SK-N-SH (cell line): ENCODE measurements at regions not wholly inside any gene's neighbourhood (a gene's known extent, or its start where the extent isn't known, plus 50 kb on each side); places are given as distances from the start of the nearest gene placed in this dataset.

Source experiments
- EP300 ChIP-seq, 2 experiments: IDR thresholded peaks; 2 replicates each; pipeline versions ENCODE4 v1.4.0 to v1.6.1; 2012; ENCODE audit warnings: borderline replicate concordance in 1 of 2, low read depth in 1 of 2, low read length in 1 of 2
- EZH2phosphoT487 ChIP-seq: fragments of 200-600 bp; sonication (generic); IDR thresholded peaks from 2 replicates; pipeline ENCODE4 v1.6.1; 2017; ENCODE audit warnings: low read depth, mixed run types, mild to moderate bottlenecking, antibody characterized with exemption, moderate library complexity, borderline replicate concordance
- GABPA ChIP-seq: IDR thresholded peaks from 2 replicates; pipeline ENCODE4 v1.4.0; 2012; ENCODE audit warnings: low read depth, mild to moderate bottlenecking
- MXI1 ChIP-seq: IDR thresholded peaks from 2 replicates; pipeline ENCODE4 v1.6.1; 2012; ENCODE audit warnings: mild to moderate bottlenecking, low read depth, low read length, improper control_type of control experiment
- NRF1 ChIP-seq: IDR thresholded peaks from 2 replicates; pipeline ENCODE4 v1.6.1; 2012; ENCODE audit warnings: low read depth, mild to moderate bottlenecking, low read length
- RAD21 ChIP-seq: IDR thresholded peaks from 2 replicates; pipeline ENCODE4 v1.6.1; 2012; ENCODE audit warnings: mild to moderate bottlenecking, low read length
- SIN3A ChIP-seq: IDR thresholded peaks from 2 replicates; pipeline ENCODE4 v1.6.1; 2012; ENCODE audit warnings: low read depth, mild to moderate bottlenecking, low read length, moderate library complexity, borderline replicate concordance
- SMC3 ChIP-seq: IDR thresholded peaks from 2 replicates; pipeline ENCODE4 v1.6.1; 2012; ENCODE audit warnings: low read depth, low read length, improper control_type of control experiment
- USF1 ChIP-seq: IDR thresholded peaks from 2 replicates; pipeline ENCODE4 v1.4.0; 2012; ENCODE audit warnings: low read depth, borderline replicate concordance
- TF ChIP-seq, protein P1 (sequence below): fragments of 200-600 bp; sonication (generic); IDR thresholded peaks from 2 replicates; pipeline ENCODE4 v1.6.1; 2017; ENCODE audit warnings: antibody characterized with exemption, mild to moderate bottlenecking, moderate library complexity
- TF ChIP-seq, protein P2 (sequence below): IDR thresholded peaks from 2 replicates; pipeline ENCODE4 v1.6.1; 2012; ENCODE audit warnings: mild to moderate bottlenecking, low read depth, low read length, moderate library complexity

- TF ChIP-seq EP300 (IDR thresholded peaks at IDR 0.05; ENCODE audit: borderline replicate concordance in 1 of 2, low read depth in 1 of 2, low read length in 1 of 2) (no peak), USF1 (no peak), SIN3A (no peak), EZH2phosphoT487 (no peak), SMC3 (no peak), RAD21 (no peak), MXI1 (no peak), GABPA (no peak), NRF1 (no peak)
- TF ChIP-seq, protein P1, sequence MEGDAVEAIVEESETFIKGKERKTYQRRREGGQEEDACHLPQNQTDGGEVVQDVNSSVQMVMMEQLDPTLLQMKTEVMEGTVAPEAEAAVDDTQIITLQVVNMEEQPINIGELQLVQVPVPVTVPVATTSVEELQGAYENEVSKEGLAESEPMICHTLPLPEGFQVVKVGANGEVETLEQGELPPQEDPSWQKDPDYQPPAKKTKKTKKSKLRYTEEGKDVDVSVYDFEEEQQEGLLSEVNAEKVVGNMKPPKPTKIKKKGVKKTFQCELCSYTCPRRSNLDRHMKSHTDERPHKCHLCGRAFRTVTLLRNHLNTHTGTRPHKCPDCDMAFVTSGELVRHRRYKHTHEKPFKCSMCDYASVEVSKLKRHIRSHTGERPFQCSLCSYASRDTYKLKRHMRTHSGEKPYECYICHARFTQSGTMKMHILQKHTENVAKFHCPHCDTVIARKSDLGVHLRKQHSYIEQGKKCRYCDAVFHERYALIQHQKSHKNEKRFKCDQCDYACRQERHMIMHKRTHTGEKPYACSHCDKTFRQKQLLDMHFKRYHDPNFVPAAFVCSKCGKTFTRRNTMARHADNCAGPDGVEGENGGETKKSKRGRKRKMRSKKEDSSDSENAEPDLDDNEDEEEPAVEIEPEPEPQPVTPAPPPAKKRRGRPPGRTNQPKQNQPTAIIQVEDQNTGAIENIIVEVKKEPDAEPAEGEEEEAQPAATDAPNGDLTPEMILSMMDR, result no peak
- TF ChIP-seq, protein P2, sequence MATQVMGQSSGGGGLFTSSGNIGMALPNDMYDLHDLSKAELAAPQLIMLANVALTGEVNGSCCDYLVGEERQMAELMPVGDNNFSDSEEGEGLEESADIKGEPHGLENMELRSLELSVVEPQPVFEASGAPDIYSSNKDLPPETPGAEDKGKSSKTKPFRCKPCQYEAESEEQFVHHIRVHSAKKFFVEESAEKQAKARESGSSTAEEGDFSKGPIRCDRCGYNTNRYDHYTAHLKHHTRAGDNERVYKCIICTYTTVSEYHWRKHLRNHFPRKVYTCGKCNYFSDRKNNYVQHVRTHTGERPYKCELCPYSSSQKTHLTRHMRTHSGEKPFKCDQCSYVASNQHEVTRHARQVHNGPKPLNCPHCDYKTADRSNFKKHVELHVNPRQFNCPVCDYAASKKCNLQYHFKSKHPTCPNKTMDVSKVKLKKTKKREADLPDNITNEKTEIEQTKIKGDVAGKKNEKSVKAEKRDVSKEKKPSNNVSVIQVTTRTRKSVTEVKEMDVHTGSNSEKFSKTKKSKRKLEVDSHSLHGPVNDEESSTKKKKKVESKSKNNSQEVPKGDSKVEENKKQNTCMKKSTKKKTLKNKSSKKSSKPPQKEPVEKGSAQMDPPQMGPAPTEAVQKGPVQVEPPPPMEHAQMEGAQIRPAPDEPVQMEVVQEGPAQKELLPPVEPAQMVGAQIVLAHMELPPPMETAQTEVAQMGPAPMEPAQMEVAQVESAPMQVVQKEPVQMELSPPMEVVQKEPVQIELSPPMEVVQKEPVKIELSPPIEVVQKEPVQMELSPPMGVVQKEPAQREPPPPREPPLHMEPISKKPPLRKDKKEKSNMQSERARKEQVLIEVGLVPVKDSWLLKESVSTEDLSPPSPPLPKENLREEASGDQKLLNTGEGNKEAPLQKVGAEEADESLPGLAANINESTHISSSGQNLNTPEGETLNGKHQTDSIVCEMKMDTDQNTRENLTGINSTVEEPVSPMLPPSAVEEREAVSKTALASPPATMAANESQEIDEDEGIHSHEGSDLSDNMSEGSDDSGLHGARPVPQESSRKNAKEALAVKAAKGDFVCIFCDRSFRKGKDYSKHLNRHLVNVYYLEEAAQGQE, result no peak
These were observed 915.6 kb downstream of the AMY1C start for GRCh38 chr1:104665300-104665699.
